ENCODE measurements at regions not wholly inside any gene's neighbourhood (a gene's known extent, or its start where the extent isn't known, plus 50 kb on each side); places are given as distances from the start of the nearest gene placed in this dataset.

DNA sequence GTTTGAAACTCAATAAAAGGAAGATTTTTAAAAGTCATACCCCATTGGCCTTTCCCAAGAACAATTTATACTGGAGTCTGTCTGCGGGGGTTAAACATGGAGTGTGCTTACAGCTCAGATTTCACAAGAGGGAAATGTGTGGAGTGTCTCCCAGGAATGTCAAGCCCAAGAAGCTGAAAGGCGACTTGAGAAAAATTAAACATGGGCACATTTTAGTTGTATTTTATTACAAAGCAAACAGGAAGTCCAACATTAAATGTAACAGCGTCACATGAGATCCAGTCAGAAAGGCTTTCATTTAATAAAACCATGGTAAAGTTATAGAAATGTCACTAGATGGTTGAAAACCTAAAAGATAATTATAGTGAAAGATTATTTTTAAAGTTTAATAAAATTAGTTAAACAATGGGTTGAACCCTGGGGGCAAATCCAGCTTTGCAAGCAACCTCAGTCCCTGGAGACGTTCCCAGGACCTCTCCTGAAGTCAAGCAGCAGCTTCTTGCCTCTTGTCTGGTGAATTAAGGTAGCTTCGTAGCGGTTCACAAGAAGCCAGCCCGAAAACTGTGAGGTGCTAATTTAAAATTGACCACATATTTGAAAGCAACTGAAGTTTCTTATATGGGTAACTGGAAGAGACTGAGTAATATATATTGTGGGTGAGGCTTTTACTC lies 168.4 kb upstream of the EDNRA start:
- H3K4me3 ChIP-seq (ENCODE audit: low read length), result no peak overlapping the region
- no peak for DNase-seq (ENCODE audit: low read depth)
- TF ChIP-seq, protein P1, sequence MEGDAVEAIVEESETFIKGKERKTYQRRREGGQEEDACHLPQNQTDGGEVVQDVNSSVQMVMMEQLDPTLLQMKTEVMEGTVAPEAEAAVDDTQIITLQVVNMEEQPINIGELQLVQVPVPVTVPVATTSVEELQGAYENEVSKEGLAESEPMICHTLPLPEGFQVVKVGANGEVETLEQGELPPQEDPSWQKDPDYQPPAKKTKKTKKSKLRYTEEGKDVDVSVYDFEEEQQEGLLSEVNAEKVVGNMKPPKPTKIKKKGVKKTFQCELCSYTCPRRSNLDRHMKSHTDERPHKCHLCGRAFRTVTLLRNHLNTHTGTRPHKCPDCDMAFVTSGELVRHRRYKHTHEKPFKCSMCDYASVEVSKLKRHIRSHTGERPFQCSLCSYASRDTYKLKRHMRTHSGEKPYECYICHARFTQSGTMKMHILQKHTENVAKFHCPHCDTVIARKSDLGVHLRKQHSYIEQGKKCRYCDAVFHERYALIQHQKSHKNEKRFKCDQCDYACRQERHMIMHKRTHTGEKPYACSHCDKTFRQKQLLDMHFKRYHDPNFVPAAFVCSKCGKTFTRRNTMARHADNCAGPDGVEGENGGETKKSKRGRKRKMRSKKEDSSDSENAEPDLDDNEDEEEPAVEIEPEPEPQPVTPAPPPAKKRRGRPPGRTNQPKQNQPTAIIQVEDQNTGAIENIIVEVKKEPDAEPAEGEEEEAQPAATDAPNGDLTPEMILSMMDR (conservative IDR thresholded peaks at IDR 0.05; ENCODE audit: low read depth, low read length), result no peak

DNA sequence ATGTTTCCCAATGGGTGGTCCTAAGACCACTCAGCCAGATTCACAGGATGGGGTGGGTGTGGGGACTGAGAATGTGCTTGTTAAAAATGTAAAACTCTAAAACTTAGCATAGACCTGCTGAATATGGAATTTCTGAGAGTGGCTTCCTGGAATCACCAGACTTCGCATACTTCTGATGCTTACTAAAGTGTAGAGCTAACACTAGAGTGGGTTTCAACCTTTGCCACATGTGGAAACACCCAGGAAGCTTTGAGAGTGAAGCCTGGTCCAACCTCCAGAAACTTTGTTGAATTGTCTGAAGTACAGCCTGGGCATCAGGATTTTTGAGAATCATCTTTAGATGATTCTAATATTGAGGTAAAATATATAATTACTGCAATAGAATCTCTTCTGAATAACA lies 167.8 kb upstream of the EDNRA start:
- TF ChIP-seq, protein P1 (conservative IDR thresholded peaks at IDR 0.05; ENCODE audit: low read depth, low read length), result no peak
- H3K4me3 ChIP-seq (ENCODE audit: low read length), result no peak overlapping the region
- no peak for DNase-seq (ENCODE audit: low read depth)

DNA sequence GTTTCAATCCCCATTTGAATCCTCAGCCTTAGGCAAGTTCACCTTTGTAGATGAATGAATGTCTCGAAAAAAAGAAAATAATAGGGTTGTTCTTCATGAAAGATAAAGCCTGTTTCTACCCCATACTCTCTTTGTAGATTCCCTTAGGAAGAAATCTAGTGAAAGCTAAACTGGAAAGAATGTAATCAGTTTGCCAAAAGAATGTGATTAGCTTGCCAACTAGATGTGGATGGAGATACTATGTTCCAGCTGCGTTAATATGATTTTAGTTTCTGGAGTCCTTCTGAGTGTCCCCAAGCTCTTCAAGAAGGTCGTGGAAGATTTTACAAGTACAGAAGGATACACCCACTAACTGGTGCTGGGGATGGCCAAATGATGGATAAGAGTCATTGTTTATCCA lies 162.3 kb upstream of the EDNRA start:
- DNase-seq (ENCODE audit: low read depth), result no peak
- H3K4me3 ChIP-seq (ENCODE audit: low read length), result no peak overlapping the region
- TF ChIP-seq, protein P1 (conservative IDR thresholded peaks at IDR 0.05; ENCODE audit: low read depth, low read length), result no peak

DNA sequence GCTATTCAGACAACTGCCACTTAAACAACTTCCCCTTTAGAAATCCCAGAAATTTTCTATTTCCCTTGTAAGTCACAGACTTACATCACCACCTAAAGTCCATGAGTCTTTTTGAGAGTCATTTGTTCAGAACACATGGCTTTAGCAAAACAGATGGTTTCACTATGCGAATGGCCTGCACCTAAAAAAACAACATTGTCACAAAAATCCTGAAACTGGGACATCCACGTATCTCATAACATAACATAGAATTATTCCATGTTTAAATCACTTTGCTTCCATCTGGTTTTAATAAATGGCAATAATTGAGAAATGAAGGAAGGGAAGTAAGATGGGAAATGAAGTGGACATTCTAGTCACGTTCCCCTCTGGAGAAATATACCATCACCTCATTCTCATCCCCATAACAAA lies 155.3 kb upstream of the EDNRA start:
- DNase-seq (ENCODE audit: low read depth), result no peak
- TF ChIP-seq, protein P1 (conservative IDR thresholded peaks at IDR 0.05; ENCODE audit: low read depth, low read length), result no peak
- no peak overlapping the region for H3K4me3 ChIP-seq (ENCODE audit: low read length)

DNA sequence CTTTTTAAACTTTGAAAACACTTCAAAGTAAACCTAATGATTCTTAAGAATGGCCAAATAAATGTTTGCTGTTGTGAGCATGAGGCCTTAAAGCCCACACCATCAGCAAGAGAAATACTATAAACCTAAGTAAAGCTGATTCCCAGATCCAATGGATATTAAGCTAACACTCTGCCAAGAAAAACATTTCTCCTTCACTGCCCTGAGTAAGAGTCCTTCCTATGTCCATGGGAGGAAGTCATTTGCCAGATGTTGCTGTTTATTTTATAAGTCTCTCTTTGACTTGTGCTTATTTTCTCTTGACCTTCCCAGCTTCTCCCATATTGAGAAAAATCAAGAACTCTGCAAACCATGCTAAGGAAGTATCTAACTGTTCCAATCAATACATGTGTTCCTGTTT lies 154.3 kb upstream of the EDNRA start:
- TF ChIP-seq, protein P1 (conservative IDR thresholded peaks at IDR 0.05; ENCODE audit: low read depth, low read length), result no peak
- no peak for DNase-seq (ENCODE audit: low read depth)
- H3K4me3 ChIP-seq (ENCODE audit: low read length), result no peak overlapping the region

DNA sequence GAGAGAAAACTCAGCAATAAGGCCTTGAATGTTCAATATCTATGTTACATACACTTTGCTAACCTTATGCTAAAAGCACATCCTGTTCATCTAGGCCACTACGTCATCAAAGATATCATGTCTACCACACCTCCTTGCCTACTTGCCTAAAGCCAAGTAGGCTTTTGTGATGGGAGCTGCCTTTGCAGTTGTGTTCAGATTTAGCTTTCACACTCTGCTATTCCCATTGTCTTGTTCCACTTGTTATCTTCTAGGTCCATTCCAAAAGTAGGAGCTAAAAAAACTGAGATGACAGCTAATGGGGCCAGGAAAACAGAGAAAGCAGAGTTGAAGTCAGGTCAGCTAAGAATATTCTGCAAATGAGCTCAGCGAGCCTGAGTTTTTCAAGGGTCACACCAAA lies 153.6 kb upstream of the EDNRA start:
- no peak for DNase-seq (ENCODE audit: low read depth)
- TF ChIP-seq, protein P1 (conservative IDR thresholded peaks at IDR 0.05; ENCODE audit: low read depth, low read length), result no peak
- no peak overlapping the region for H3K4me3 ChIP-seq (ENCODE audit: low read length)

DNA sequence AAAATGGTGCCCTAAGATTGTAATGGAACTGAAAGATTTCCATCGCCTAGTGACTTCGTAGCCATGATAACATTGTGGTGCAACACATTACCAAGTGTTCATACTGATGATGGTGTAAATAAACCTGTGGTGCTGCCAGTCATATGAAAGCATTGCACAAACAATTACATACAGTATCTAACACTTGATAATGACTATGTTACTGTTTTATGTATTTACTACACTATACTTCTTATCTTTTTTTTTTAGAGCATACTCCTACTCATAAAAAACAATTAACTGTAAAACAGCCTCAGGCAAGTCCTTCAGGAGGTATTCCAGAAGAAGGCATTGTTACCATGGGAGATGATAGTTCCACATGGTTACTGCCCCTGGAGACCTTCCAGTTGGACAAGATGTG lies 152.7 kb upstream of the EDNRA start:
- no peak for DNase-seq (ENCODE audit: low read depth)
- H3K4me3 ChIP-seq (ENCODE audit: low read length), result no peak overlapping the region
- TF ChIP-seq, protein P1 (conservative IDR thresholded peaks at IDR 0.05; ENCODE audit: low read depth, low read length), result no peak

Data from retinal pigment epithelial cell (primary cell).